Vagina (tissue), 2 donors: ENCODE measurements at regions not wholly inside any gene's neighbourhood (a gene's known extent, or its start where the extent isn't known, plus 50 kb on each side); places are given as distances from the start of the nearest gene placed in this dataset.

ENCODE experiments used
- DNase-seq, 2 donors: peaks; one replicate each; pipeline ENCODE4 v3.0.0-alpha.2; 2017; ENCODE audit errors: extremely low spot score in 2 of 2
- H3K27ac ChIP-seq: fragments of 200-600 bp; sonication (generic); one replicate; pipeline ENCODE4 v1.5.1; 2019
- H3K27me3 ChIP-seq: fragments of 200-600 bp; sonication (generic); one replicate; pipeline ENCODE4 v1.5.1; 2019
- H3K36me3 ChIP-seq, 2 donors: fragments of 200-600 bp; sonication (generic); one replicate each; pipeline ENCODE4 v1.5.1; 2017 to 2019
- H3K4me1 ChIP-seq: fragments of 200-600 bp; sonication (generic); one replicate; pipeline ENCODE4 v1.5.1; 2019
- H3K4me3 ChIP-seq, 2 donors: fragments of 200-600 bp; sonication (generic); 1 replicate in 1 of 2; 2 replicates in 1 of 2; pipeline ENCODE4 v1.5.1; 2016 to 2019
- H3K9me3 ChIP-seq: fragments of 200-600 bp; sonication (generic); one replicate; pipeline ENCODE4 v1.5.1; 2019
- CTCF ChIP-seq, 3 experiments: fragments of 450-650 bp in 2 of 3; fragments of 200-600 bp in 1 of 3; sonication (generic) in 1 of 3; IDR thresholded peaks; one replicate each; pipeline ENCODE4 v1.5.1; 2017 to 2019; ENCODE audit warnings: antibody characterized with exemption in 3 of 3, mild to moderate bottlenecking in 2 of 3, moderate library complexity in 2 of 3
- POLR2A ChIP-seq, 2 donors: fragments of 450-650 bp; IDR thresholded peaks; one replicate each; pipeline ENCODE4 v1.6.1; 2017; ENCODE audit warnings: antibody characterized with exemption in 2 of 2, mild to moderate bottlenecking in 2 of 2, moderate library complexity in 2 of 2
- POLR2AphosphoS5 ChIP-seq, 2 donors: sonication (generic); formaldehyde crosslinking; IDR thresholded peaks; one replicate each; pipeline ENCODE4 v1.9.0; 2017; ENCODE audit warnings: antibody characterized with exemption in 2 of 2, mild to moderate bottlenecking in 2 of 2, low read depth in 1 of 2; ENCODE audit not compliant: insufficient read depth in 1 of 2
- intact Hi-C: fragments of 100-400 bp; cut with DNase I; formaldehyde crosslinking; loops from one replicate; pipeline ENCODE4 v1.15.1; 2023

GRCh38 chr6:18323935-18324705 lies 59.8 kb upstream of the DEK start:
- DNase-seq, result no peak
- H3K9me3 ChIP-seq, result no peaks in the 10 kb centered on the region
- H3K27ac ChIP-seq, result no peak overlapping the region
- no peaks in the 10 kb centered on the region for H3K4me1 ChIP-seq
- no peak overlapping the region for H3K4me3 ChIP-seq
- peak; percentile 51 to 67 (median 55) for TF ChIP-seq CTCF (IDR thresholded peaks at IDR 0.05)
- no peak for TF ChIP-seq POLR2AphosphoS5 (IDR thresholded peaks at IDR 0.05; ENCODE audit: insufficient read depth in 1 of 2, low read depth in 1 of 2)
- no peak for TF ChIP-seq POLR2A (IDR thresholded peaks at IDR 0.05)
- H3K27me3 ChIP-seq, result no peaks in the 10 kb centered on the region
- intact Hi-C loops, result loop anchor here (2.0 kb wide), 1 partner anchor 179 kb away; no protein-coding TSS in a partner anchor
- H3K36me3 ChIP-seq, result no peaks in the 10 kb centered on the region

GRCh38 chr6:18317850-18318249 lies 53.5 kb upstream of the DEK start:
- Histone ChIP-seq H3K36me3 (no peaks in the 10 kb centered on the region), H3K4me1 (no peaks in the 10 kb centered on the region), H3K27me3 (no peaks in the 10 kb centered on the region), H3K9me3 (no peaks in the 10 kb centered on the region), H3K4me3 (no peak overlapping the region), H3K27ac (no peak overlapping the region)
- no peak for DNase-seq
- no peak for TF ChIP-seq POLR2A (IDR thresholded peaks at IDR 0.05)
- no peak for TF ChIP-seq CTCF (IDR thresholded peaks at IDR 0.05)
- TF ChIP-seq POLR2AphosphoS5 (IDR thresholded peaks at IDR 0.05; ENCODE audit: insufficient read depth in 1 of 2, low read depth in 1 of 2), result no peak
- intact Hi-C loops, result no loop called here

GRCh38 chr6:18314317-18314997 lies 50.1 kb upstream of the DEK start:
- TF ChIP-seq CTCF (IDR thresholded peaks at IDR 0.05), result no peak
- TF ChIP-seq POLR2A (IDR thresholded peaks at IDR 0.05), result no peak
- no peak for TF ChIP-seq POLR2AphosphoS5 (IDR thresholded peaks at IDR 0.05; ENCODE audit: insufficient read depth in 1 of 2, low read depth in 1 of 2)
- Histone ChIP-seq H3K27ac (no peak overlapping the region), H3K36me3 (no peaks in the 10 kb centered on the region), H3K9me3 (no peaks in the 10 kb centered on the region), H3K4me3 (no peak overlapping the region), H3K4me1 (no peaks in the 10 kb centered on the region), H3K27me3 (no peaks in the 10 kb centered on the region)
- intact Hi-C loops, result no loop called here
- no peak for DNase-seq
